ENCODE measurements at regions not wholly inside any gene's neighbourhood (a gene's known extent, or its start where the extent isn't known, plus 50 kb on each side); places are given as distances from the start of the nearest gene placed in this dataset.

- Histone ChIP-seq H3K4me3 (no peak overlapping the region), H3K27me3 (no peaks in the 10 kb centered on the region), H3K27ac (replicated peaks in 1 of 4) (no peak overlapping the region), H3K36me3 (no peaks in the 10 kb centered on the region), H3K4me1 (no peaks in the 10 kb centered on the region), H3K9me3 (no peaks in the 10 kb centered on the region)
- TF ChIP-seq POLR2A (IDR thresholded peaks at IDR 0.05; ENCODE audit: low read depth): no peak
- TF ChIP-seq POLR2AphosphoS5 (IDR thresholded peaks at IDR 0.05): no peak
- TF ChIP-seq EP300 (IDR thresholded peaks at IDR 0.05): no peak
- TF ChIP-seq CTCF (IDR thresholded peaks at IDR 0.05): no peak
- WGBS: 78% methylated on average over 6 of the region's 6 CpGs
- intact Hi-C loops (cut with DNase I): no loop called here
- no peak for DNase-seq (ENCODE audit: extremely low spot score)
These were observed 320.7 kb downstream of the RNF144B start for GRCh38 chr6:18707714-18708439.

GRCh38 chr6:18712595-18712994 lies 325.4 kb downstream of the RNF144B start:
- no peak overlapping the region for H3K4me3 ChIP-seq
- no peak for TF ChIP-seq POLR2AphosphoS5 (IDR thresholded peaks at IDR 0.05)
- no peak for TF ChIP-seq CTCF (IDR thresholded peaks at IDR 0.05)
- TF ChIP-seq EP300 (IDR thresholded peaks at IDR 0.05): no peak
- no peak for TF ChIP-seq POLR2A (IDR thresholded peaks at IDR 0.05; ENCODE audit: low read depth)
- H3K27ac ChIP-seq (replicated peaks in 1 of 4): no peak overlapping the region
- H3K4me1 ChIP-seq: no peaks in the 10 kb centered on the region
- intact Hi-C loops (cut with DNase I): no loop called here
- H3K27me3 ChIP-seq: no peaks in the 10 kb centered on the region
- H3K9me3 ChIP-seq: no peaks in the 10 kb centered on the region
- WGBS: 72% methylated on average over 4 of the region's 4 CpGs
- no peak for DNase-seq (ENCODE audit: extremely low spot score)
- H3K36me3 ChIP-seq: no peaks in the 10 kb centered on the region

- no peak for DNase-seq (ENCODE audit: extremely low spot score)
- intact Hi-C loops (cut with DNase I): no loop called here
- Histone ChIP-seq H3K36me3 (no peaks in the 10 kb centered on the region), H3K4me3 (no peak overlapping the region), H3K4me1 (no peaks in the 10 kb centered on the region), H3K27me3 (no peaks in the 10 kb centered on the region), H3K9me3 (no peaks in the 10 kb centered on the region), H3K27ac (replicated peaks in 1 of 4) (no peak overlapping the region)
- 67% methylated on average over 5 of the region's 5 CpGs for WGBS
- TF ChIP-seq CTCF (IDR thresholded peaks at IDR 0.05) (no peak), POLR2A (IDR thresholded peaks at IDR 0.05; ENCODE audit: low read depth) (no peak), EP300 (IDR thresholded peaks at IDR 0.05) (no peak), POLR2AphosphoS5 (IDR thresholded peaks at IDR 0.05) (no peak)
These were observed 332.9 kb downstream of the RNF144B start for GRCh38 chr6:18720075-18720474.

GRCh38 chr6:18724056-18724455 lies 336.9 kb downstream of the RNF144B start:
- no peaks in the 10 kb centered on the region for H3K36me3 ChIP-seq
- TF ChIP-seq CTCF (IDR thresholded peaks at IDR 0.05): no peak
- TF ChIP-seq POLR2AphosphoS5 (IDR thresholded peaks at IDR 0.05): no peak
- no peak for TF ChIP-seq POLR2A (IDR thresholded peaks at IDR 0.05; ENCODE audit: low read depth)
- TF ChIP-seq EP300 (IDR thresholded peaks at IDR 0.05): no peak
- H3K27me3 ChIP-seq: no peaks in the 10 kb centered on the region
- 92% methylated on average over 3 of the region's 3 CpGs for WGBS
- DNase-seq (ENCODE audit: extremely low spot score): no peak
- no peak overlapping the region for H3K4me3 ChIP-seq
- H3K27ac ChIP-seq (replicated peaks in 1 of 4): no peak overlapping the region
- no peaks in the 10 kb centered on the region for H3K9me3 ChIP-seq
- no peaks in the 10 kb centered on the region for H3K4me1 ChIP-seq
- intact Hi-C loops (cut with DNase I): no loop called here

GRCh38 chr6:18725449-18725848 lies 338.3 kb downstream of the RNF144B start:
- intact Hi-C loops (cut with DNase I): no loop called here
- H3K4me1 ChIP-seq: no peaks in the 10 kb centered on the region
- no peaks in the 10 kb centered on the region for H3K36me3 ChIP-seq
- TF ChIP-seq POLR2A (IDR thresholded peaks at IDR 0.05; ENCODE audit: low read depth) (no peak), POLR2AphosphoS5 (IDR thresholded peaks at IDR 0.05) (no peak), EP300 (IDR thresholded peaks at IDR 0.05) (no peak), CTCF (IDR thresholded peaks at IDR 0.05) (no peak)
- no peak overlapping the region for H3K27ac ChIP-seq (replicated peaks in 1 of 4)
- no peak overlapping the region for H3K4me3 ChIP-seq
- DNase-seq (ENCODE audit: extremely low spot score): no peak
- H3K27me3 ChIP-seq: no peaks in the 10 kb centered on the region
- no peaks in the 10 kb centered on the region for H3K9me3 ChIP-seq
- 89% methylated on average over 2 of the region's 2 CpGs for WGBS

All from esophagus muscularis mucosa (tissue), 4 donors.